ENCODE measurements at regions not wholly inside any gene's neighbourhood (a gene's known extent, or its start where the extent isn't known, plus 50 kb on each side); places are given as distances from the start of the nearest gene placed in this dataset.
"Not testable (repeated sequence)": the region's sequence is repeated elsewhere in the genome, so short reads cannot be mapped to it uniquely, and the experiment has no call there.

DNA sequence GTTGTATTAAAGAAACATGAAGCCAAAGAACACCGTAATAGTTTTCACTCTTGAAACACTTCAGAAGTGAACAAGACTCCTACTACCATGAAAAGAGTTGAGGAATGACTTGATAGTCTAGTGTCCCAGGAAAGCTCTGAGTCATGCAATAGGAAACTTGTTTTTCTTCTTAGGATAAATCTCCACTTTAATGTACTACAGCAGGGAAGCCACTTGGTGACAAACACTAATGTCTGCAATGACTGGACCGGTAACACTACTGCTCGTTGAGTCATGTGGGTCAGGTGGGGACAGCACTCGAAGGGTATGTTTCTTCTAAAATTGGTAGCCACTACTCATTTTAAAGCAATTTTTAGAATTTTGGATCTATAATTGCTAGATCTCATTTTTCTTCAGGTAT is 291.7 kb upstream of the CNTN3 start:
- Histone ChIP-seq H3K36me3 (ENCODE audit: insufficient read depth, low read length) (no peaks in the 10 kb centered on the region), H3K9ac (ENCODE audit: low read depth, low read length) (no peak overlapping the region), H3K4me1 (ENCODE audit: insufficient read depth, low read length) (no peaks in the 10 kb centered on the region), H3K27me3 (ENCODE audit: insufficient read depth, low read length, poor library complexity) (no peaks in the 10 kb centered on the region), H3K79me2 (ENCODE audit: insufficient read depth, low read length) (no peaks in the 10 kb centered on the region), H4K20me1 (ENCODE audit: insufficient read depth, low read length) (no peaks in the 10 kb centered on the region), H3K27ac (ENCODE audit: low read length) (no peak overlapping the region), H2AFZ (ENCODE audit: low read depth, low read length) (no peak overlapping the region), H3K4me2 (ENCODE audit: insufficient read depth, low read length) (no peak overlapping the region), H3K4me3 (ENCODE audit: low read depth in 1 of 2, low read length in 2 of 2) (no peak overlapping the region), H3K9me3 (ENCODE audit: insufficient read depth, low read length, severe bottlenecking) (no peaks in the 10 kb centered on the region)
- DNase-seq, result no peak
- no peak for TF ChIP-seq EZH2 (IDR thresholded peaks at IDR 0.05; ENCODE audit: borderline replicate concordance, low read depth, low read length, severe bottlenecking)
- TF ChIP-seq, protein P1, sequence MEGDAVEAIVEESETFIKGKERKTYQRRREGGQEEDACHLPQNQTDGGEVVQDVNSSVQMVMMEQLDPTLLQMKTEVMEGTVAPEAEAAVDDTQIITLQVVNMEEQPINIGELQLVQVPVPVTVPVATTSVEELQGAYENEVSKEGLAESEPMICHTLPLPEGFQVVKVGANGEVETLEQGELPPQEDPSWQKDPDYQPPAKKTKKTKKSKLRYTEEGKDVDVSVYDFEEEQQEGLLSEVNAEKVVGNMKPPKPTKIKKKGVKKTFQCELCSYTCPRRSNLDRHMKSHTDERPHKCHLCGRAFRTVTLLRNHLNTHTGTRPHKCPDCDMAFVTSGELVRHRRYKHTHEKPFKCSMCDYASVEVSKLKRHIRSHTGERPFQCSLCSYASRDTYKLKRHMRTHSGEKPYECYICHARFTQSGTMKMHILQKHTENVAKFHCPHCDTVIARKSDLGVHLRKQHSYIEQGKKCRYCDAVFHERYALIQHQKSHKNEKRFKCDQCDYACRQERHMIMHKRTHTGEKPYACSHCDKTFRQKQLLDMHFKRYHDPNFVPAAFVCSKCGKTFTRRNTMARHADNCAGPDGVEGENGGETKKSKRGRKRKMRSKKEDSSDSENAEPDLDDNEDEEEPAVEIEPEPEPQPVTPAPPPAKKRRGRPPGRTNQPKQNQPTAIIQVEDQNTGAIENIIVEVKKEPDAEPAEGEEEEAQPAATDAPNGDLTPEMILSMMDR (IDR thresholded peaks at IDR 0.05; ENCODE audit: borderline replicate concordance, extremely low read depth, low read length, poor library complexity, severe bottlenecking), result no peak
- ATAC-seq (ENCODE audit: insufficient read depth, low read depth), result no peak

DNA sequence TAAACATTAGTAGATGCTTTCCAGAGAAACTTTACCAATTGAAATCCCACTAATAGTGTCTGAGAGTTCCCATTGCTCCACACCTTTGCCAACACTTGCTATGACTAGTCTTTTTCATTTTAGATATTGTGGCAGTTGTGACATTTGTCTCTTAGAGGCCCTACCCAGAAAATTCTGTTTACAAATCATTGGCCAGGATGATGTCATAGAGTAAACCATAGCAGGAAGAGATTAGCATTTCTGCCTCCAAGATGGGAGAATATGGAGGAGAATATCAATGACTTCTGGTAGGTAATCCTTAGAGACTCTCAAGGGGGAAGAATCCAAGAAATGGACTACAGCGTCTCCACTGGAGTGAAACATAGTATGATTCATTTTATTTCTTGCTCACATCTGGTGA is 291.0 kb upstream of the CNTN3 start:
- TF ChIP-seq EZH2 (IDR thresholded peaks at IDR 0.05; ENCODE audit: borderline replicate concordance, low read depth, low read length, severe bottlenecking), result no peak
- TF ChIP-seq, protein P1 (IDR thresholded peaks at IDR 0.05; ENCODE audit: borderline replicate concordance, extremely low read depth, low read length, poor library complexity, severe bottlenecking), result no peak
- DNase-seq (no peak), ATAC-seq (ENCODE audit: insufficient read depth, low read depth) (no peak)
- Histone ChIP-seq H2AFZ (ENCODE audit: low read depth, low read length) (no peak overlapping the region), H3K4me2 (ENCODE audit: insufficient read depth, low read length) (no peak overlapping the region), H3K9ac (ENCODE audit: low read depth, low read length) (no peak overlapping the region), H3K79me2 (ENCODE audit: insufficient read depth, low read length) (no peaks in the 10 kb centered on the region), H3K4me3 (ENCODE audit: low read depth in 1 of 2, low read length in 2 of 2) (no peak overlapping the region), H3K27ac (ENCODE audit: low read length) (no peak overlapping the region), H3K9me3 (ENCODE audit: insufficient read depth, low read length, severe bottlenecking) (no peaks in the 10 kb centered on the region), H3K27me3 (ENCODE audit: insufficient read depth, low read length, poor library complexity) (no peaks in the 10 kb centered on the region), H3K36me3 (ENCODE audit: insufficient read depth, low read length) (no peaks in the 10 kb centered on the region), H4K20me1 (ENCODE audit: insufficient read depth, low read length) (no peaks in the 10 kb centered on the region), H3K4me1 (ENCODE audit: insufficient read depth, low read length) (no peaks in the 10 kb centered on the region)

GRCh38 chr3:74904646-74905045 is 290.2 kb upstream of the CNTN3 start:
- ATAC-seq (ENCODE audit: insufficient read depth, low read depth) (no peak), DNase-seq (no peak)

DNA sequence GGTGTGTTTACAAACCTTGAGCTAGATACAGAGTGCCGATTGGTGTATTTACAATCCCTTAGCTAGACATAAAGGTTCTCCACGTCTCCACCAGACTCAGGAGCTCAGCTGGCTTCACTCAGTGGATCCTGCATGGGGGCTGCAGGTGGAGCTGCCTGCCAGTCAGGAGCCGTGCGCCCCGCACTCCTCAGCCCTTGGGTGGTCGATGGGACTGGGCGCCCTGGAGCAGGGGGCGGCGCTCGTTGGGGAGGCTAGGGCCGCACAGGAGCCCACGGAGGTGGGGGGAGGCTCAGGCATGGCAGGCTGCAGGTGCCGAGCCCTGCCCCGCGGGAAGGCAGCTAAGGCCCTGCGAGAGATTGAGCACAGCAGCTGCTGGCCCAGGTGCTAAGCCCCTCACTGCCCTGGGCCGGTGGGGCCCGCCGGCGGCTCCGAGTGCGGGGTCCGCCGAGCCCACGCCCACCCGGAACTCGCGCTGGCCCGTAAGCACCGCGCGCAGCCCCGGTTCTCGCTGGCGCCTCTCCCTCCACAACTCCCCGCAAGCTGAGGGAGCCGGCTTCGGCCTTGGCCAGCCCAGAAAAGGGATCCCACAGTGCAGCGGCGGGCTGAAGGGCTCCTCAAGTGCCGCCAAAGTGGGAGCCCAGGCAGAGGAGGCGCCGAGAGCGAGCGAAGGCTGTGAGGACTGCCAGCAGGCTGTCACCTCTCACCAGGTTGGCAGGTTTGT is 285.5 kb upstream of the CNTN3 start:
- not testable (repeated sequence) for DNase-seq; ATAC-seq (ENCODE audit: insufficient read depth, low read depth); H4K20me1 ChIP-seq (ENCODE audit: insufficient read depth, low read length)

More at GRCh38 chr3:74904646-74905045, 290.2 kb upstream of the CNTN3 start:
- H3K4me1 ChIP-seq (ENCODE audit: insufficient read depth, low read length), result no peaks in the 10 kb centered on the region
- TF ChIP-seq, protein P1 (IDR thresholded peaks at IDR 0.05; ENCODE audit: borderline replicate concordance, extremely low read depth, low read length, poor library complexity, severe bottlenecking), result no peak
- no peak for TF ChIP-seq EZH2 (IDR thresholded peaks at IDR 0.05; ENCODE audit: borderline replicate concordance, low read depth, low read length, severe bottlenecking)
- no peak overlapping the region for H3K9ac ChIP-seq (ENCODE audit: low read depth, low read length)
- no peak overlapping the region for H3K27ac ChIP-seq (ENCODE audit: low read length)
- no peaks in the 10 kb centered on the region for H3K36me3 ChIP-seq (ENCODE audit: insufficient read depth, low read length)
- no peaks in the 10 kb centered on the region for H4K20me1 ChIP-seq (ENCODE audit: insufficient read depth, low read length)
- no peaks in the 10 kb centered on the region for H3K79me2 ChIP-seq (ENCODE audit: insufficient read depth, low read length)
- H3K9me3 ChIP-seq (ENCODE audit: insufficient read depth, low read length, severe bottlenecking), result no peaks in the 10 kb centered on the region
- no peak overlapping the region for H3K4me2 ChIP-seq (ENCODE audit: insufficient read depth, low read length)
- no peaks in the 10 kb centered on the region for H3K27me3 ChIP-seq (ENCODE audit: insufficient read depth, low read length, poor library complexity)
- H3K4me3 ChIP-seq (ENCODE audit: low read depth in 1 of 2, low read length in 2 of 2), result no peak overlapping the region
- no peak overlapping the region for H2AFZ ChIP-seq (ENCODE audit: low read depth, low read length)

More for the DNA sequence above, 285.5 kb upstream of the CNTN3 start:
- H3K27ac ChIP-seq (ENCODE audit: low read length); H3K9me3 ChIP-seq (ENCODE audit: insufficient read depth, low read length, severe bottlenecking); H3K27me3 ChIP-seq (ENCODE audit: insufficient read depth, low read length, poor library complexity); H2AFZ ChIP-seq (ENCODE audit: low read depth, low read length); H3K79me2 ChIP-seq (ENCODE audit: insufficient read depth, low read length); H3K4me3 ChIP-seq (ENCODE audit: low read depth in 1 of 2, low read length in 2 of 2); H3K36me3 ChIP-seq (ENCODE audit: insufficient read depth, low read length); H3K4me1 ChIP-seq (ENCODE audit: insufficient read depth, low read length); H3K4me2 ChIP-seq (ENCODE audit: insufficient read depth, low read length); H3K9ac ChIP-seq (ENCODE audit: low read depth, low read length): not testable (repeated sequence)
